AG09319 (cell line): ENCODE measurements at regions not wholly inside any gene's neighbourhood (a gene's known extent, or its start where the extent isn't known, plus 50 kb on each side); places are given as distances from the start of the nearest gene placed in this dataset.

Experiments
- DNase-seq: peaks from one replicate; pipeline ENCODE4 v3.0.0-alpha.2; 2010; ENCODE audit warnings: low read depth; ENCODE audit errors: extremely low read depth
- TF ChIP-seq, protein P1 (sequence below): IDR thresholded peaks from 2 replicates; pipeline ENCODE4 v1.5.1; 2011; ENCODE audit warnings: low read depth, mild to moderate bottlenecking, inconsistent platforms, low read length, moderate library complexity

DNA sequence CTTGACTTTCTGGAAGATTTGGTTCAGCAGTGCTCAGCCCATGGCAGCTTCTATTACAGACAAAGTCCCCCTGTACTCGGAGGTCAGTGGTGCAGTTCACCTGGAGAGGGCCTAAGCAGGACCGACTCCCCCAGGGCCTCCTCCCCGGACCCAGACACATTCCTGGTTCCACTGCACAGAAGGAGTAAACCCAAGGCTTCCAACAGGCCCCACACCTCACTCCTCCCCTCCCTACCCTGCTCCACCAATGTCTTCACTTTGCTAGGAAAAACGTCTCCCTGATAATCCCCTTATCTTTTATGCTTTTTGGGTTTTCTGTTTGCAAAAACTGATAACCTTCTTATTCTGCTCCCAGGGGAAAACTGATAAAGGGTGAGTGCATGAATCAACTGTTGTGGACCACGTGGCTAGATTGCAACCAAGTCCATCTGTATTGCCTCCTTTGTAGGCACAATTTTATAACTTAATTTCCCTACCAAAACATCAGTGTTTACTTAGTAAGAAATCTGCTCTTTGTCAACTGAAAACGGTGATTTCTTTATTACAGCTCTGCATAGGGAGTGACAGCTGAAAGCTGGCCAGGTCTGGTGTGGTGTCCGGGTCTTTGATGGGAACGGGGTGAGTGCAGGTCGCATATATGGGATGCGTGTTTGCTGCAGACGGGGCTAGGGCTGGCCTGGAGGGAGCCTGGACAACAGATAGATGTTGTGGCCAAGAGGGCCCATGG lies 202.5 kb downstream of the GLI2 start:
- TF ChIP-seq, protein P1, sequence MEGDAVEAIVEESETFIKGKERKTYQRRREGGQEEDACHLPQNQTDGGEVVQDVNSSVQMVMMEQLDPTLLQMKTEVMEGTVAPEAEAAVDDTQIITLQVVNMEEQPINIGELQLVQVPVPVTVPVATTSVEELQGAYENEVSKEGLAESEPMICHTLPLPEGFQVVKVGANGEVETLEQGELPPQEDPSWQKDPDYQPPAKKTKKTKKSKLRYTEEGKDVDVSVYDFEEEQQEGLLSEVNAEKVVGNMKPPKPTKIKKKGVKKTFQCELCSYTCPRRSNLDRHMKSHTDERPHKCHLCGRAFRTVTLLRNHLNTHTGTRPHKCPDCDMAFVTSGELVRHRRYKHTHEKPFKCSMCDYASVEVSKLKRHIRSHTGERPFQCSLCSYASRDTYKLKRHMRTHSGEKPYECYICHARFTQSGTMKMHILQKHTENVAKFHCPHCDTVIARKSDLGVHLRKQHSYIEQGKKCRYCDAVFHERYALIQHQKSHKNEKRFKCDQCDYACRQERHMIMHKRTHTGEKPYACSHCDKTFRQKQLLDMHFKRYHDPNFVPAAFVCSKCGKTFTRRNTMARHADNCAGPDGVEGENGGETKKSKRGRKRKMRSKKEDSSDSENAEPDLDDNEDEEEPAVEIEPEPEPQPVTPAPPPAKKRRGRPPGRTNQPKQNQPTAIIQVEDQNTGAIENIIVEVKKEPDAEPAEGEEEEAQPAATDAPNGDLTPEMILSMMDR, result no peak
- DNase-seq, result no peak

DNA sequence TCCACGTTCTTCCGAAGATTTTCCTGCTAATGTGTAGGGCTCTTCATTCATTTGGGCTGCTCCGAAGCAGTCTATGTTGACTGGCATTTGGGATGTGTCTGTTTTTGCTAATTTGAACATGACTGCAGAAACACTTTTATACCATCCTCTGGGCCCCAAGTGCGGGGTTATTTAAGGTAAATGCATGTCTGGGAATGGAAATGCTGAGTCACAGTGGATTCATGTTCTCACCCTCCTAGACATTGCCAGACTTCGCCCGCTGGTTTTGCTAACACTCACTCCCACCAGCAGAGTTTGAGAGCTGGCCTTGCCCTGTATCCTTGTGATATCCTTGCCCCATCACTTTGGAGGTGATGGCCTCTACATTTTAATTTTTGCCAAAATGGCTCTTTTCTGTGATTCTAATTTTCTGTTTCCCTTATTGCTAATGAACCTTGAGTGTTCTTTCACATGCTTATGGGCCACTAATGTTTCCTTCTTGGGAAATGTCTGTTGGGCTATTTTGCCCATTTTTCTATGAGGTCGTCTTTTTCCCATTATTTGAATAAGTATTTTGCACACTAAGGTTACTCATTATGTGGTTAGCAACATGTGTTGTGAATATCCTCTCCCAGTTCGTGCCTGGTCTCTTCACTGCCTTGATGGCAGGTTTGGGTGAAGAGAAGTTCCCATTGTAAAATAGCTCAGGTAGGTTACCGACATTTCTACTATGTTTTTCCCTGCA lies 204.1 kb downstream of the GLI2 start:
- DNase-seq, result no peak
- TF ChIP-seq, protein P1, result no peak

DNA sequence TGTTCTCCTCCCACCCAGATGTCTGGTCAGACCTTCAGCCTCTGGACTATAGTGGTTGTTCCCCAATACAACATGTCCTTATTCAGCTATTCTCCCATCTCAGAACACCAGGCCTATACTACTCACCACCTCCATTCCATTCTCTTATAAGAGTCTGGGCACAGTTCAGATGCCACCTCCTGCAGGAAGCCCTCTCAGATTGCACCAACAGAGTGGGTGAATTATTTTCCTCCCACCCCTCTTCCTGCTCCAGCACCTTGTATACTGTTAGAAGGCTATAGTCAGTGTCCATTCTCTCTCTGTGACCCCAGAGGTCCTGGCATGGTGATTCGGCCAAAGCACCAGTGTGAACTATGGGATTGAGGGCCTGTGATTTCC lies 204.6 kb downstream of the GLI2 start:
- DNase-seq, result no peak
- TF ChIP-seq, protein P1, result no peak

DNA sequence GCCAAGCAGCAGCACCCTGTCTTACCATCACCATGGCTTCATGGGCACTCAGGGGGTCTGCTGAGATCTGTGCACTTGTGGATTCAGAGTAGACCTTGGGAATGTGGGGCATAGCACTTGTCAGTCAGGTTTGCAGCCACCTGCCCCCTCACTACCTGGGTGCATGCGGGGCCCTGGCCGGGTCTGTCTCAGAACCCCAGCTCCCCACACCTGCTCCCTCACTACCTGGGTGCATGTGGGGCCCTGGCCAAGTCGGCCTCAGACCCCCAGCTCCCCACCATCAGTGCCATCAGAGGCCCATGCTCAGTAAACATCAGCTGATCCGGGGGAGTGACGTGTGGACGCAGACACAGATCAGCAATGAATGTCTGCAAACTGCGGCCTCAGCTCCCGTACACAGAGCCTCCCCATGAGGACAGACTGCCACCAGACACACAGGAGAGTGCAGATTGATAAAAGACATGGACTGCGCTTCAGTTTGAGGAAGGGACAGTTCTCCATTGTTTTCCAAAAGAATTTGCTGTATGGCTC lies 205.1 kb downstream of the GLI2 start:
- no peak for DNase-seq
- TF ChIP-seq, protein P1, result no peak

DNA sequence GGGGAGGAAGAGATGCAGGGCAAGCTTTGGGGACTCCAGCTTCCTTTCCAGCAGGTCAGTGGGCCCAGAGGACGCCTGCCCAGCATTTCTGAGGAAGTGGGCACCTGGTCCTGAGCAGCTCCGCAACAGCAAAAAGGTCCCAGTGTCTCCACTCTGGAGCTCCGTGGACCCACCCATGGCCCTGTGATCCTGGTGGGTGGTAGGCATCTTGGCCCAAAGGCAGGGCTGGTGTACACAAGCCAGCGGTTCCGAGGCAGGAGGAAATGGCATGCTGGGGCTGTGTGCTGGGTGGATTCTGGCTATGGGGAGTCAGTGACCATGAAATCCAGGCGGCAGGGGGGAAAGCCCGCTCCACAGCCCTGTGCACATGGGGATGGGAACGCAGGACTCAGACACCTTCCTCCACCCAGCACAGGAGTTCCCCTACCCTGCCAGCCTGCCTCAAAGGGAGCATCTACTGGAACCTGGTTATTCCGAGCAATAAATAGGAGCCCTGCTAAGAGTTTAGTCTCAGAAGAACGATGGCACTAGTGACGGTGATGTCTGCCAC lies 206.0 kb downstream of the GLI2 start:
- TF ChIP-seq, protein P1, result no peak
- no peak for DNase-seq

DNA sequence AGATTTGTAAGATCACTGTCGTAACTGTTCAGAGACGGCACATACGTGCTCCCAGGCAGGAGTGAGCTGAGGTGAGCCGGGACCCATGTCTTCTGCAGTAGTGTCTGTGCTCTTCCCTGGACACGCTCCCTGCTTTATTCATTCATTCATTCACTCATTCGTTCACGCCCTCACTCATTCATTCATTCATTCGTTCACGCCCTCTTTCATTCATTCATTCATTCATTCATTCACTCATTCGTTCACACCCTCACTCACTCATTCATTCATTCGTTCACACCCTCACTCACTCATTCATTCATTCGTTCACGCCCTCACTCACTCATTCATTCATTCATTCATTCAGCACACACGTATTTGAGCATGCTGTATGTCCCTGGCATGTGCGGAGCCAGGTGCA lies 207.0 kb downstream of the GLI2 start:
- no peak for DNase-seq
- TF ChIP-seq, protein P1, result no peak
